ENCODE measurements at regions not wholly inside any gene's neighbourhood (a gene's known extent, or its start where the extent isn't known, plus 50 kb on each side); places are given as distances from the start of the nearest gene placed in this dataset.
"Not testable (repeated sequence)": the region's sequence is repeated elsewhere in the genome, so short reads cannot be mapped to it uniquely, and the experiment has no call there.

DNA sequence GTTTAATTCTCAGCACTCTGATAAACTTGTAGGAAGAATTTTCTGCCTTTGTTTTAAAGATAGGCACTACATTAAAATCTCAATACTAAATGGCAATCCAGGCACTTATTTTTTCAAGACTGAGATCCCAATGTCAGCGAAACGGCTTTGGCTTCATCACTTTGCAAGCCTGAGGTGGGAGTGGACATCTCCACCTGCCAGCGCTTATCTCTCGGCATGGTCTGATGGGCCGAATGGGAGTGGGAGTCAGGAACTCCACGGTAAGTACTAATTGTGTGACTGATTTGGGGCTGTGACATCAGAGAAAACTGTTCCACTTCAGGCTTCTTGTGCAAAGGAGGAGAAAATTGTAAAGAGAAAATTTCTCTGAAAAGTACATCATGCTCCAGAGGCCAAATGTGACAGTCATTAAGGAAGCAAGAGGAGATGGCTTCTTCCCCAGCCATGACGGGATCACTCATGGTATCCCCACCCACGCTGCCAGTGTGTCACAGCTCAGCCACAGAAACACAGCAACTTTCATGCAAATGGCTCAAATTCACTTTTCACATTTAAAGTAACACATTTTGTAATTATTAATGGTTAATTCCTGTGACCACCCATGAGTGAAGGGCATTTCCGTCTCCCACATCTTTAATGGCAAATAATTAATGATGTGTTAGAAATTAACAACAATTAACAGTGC is 385.5 kb upstream of the HNRNPA3 start:
- peak; percentile 20 for DNase-seq

DNA sequence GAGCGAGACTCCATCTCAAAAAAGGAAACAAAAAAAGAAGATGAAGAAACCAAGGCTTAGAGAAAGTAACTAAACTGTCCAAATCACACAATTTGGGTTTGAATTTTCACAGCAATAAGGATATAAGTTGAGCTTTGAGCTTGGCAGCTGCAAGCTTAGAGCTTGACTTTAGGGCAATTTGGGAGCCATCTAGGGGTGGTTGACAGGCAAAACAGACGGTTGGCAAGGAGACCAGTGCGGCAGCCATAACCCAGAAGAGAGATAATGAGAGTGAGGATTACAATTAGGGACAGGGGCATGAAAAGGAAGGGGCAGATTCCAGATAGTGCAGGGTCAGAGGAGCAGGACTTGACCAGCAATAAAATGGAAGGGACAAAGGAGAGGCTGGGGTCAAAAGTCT is 382.2 kb upstream of the HNRNPA3 start:
- DNase-seq: no peak

DNA sequence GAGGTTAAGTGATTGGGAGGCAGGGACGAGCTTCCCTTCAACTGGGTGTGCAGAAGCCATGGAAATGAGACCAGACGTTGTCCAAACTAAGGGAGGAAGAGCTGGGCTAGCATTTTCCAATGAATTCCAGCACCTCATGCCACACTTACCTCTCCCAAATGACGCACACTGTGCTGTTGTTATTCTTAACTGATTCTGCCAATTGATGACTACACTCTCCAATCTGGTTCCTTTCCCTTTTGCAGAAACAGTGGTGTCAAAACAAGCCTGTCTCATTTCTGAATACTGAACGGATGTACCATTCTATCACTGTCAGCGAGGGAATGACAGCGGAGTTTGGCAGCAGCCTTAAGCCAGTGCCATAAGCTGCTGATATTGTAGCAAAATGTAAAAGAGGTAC is 380.5 kb upstream of the HNRNPA3 start:
- no peak for DNase-seq

DNA sequence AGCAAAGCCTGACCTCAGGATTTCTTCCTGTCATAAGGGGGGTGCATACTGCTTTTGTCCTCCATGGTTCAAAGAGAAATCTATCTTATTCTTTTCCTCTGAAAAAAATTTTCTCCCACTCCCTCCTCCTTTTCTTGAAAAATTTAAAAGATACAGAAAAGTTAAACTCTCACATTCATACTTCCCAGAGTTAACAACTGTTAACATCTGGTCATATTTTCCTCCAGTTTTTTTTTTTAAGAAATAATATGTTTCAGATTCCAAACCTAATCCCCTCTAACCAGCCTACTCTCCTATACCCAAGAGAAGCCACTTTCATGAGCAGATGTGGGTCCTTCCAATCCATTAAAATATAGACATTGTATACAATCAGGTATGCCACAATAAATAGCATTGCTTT is 378.9 kb upstream of the HNRNPA3 start:
- DNase-seq: no peak

DNA sequence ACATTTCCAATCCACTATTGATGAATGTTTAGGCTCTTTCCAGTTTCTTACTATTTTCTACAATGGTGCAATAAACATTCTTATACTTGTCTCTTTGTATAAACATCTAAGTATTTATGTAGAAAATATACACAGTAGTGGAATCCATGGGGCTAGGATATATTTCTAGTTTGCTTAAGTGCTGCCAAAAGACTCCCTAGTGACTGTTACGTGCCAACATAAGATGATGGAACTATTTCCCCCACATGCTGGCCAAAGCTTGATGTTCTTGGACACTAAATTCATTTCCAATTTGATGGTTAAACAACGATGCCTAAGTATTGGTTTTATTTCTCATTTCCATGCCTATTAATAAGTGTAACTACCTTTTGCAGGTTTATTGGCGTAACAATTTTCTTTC is 378.4 kb upstream of the HNRNPA3 start:
- no peak for DNase-seq

DNA sequence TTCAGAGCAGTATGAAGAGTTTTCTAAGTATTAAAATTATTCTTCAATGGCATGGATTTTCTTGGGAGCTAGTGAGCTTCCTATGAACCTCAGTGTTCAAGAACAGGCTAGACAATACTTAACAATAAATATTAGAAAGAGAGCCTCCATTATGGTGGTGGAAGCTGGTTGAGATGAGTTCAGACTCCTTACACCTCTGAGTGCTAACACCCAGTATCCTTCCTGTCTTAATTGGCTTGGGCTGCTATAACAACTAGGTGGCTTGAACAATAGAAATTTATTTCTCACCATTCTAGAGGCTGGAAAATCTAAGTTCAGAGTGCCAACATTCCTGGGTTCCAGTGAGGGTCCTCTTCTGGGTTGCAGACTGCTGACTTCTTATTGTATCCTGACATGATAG is 369.4 kb upstream of the HNRNPA3 start:
- DNase-seq: no peak

DNA sequence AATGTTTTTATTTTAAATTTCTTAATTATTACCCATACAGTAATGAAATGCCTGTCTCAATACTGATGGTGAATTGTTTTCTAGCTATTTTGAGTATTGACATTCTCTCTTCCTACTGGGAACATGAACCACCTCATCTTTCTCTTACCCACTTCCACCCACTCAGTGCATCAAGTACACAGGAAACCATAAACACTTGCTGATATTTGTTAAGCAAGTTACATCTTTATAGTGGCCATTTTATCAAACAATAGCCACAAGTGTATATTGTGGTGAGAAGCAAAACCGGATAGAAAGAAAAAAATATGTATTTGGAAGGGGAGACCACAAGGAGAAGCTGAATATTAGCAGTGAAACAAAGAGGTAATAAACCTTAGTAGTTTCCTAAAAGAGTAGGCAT is 368.1 kb upstream of the HNRNPA3 start:
- no peak for DNase-seq

DNA sequence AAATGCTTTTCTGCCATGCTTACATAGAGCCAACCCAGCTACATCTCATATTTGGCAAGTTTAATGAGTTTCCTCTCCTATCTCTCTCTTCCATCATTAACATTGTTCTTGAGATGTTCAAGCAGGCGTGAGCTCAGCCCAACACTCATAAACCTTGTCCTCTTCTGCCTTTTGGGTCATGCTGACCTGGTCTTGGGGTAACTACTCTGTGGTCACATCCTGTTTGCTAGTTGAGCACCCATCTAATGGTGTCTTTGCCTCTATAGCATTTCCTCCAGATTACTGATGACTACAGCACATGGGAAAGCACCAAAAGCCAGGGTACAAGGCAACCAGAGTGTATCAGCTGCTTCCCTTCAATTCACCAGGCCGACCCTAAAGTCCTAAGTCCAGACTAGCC is 366.9 kb upstream of the HNRNPA3 start:
- DNase-seq: no peak

DNA sequence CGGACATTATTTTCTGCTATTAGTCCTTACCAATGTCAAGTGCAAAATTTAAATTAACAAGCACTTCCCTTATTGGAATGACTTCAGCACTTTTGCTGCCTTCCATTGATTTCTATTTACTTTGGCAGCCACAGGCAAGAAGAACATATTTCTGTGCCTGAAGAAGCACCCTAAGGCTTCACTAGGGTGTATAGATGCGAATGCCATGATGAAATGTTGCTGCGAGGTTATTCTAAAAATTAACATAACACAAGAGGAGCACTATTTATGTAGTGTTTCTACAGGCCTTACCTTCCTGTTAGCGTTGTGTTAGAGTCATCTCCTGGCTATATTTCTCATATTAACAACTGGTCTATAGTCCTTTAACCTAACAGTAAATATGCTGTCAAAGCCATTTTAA is 365.0 kb upstream of the HNRNPA3 start:
- DNase-seq: no peak

DNA sequence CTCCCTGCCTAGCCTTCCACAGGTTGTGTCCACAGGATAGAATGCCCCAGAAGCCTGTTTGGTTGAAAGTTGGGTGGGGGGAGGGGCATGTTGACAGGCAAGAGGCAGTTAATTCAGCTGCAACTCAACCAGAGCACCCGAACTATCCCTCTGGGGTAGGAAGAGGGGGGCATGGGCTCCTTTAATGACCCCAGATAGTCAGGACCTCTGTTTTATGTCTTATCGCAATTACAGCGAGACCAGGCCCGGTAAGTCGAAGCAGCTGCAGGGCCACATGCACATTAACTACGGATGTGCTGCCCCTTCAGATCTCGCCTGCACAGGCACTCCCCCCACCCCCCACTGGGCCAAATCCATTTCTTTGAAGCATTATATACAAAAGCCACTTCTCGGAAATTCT is 363.8 kb upstream of the HNRNPA3 start:
- no peak for DNase-seq

DNA sequence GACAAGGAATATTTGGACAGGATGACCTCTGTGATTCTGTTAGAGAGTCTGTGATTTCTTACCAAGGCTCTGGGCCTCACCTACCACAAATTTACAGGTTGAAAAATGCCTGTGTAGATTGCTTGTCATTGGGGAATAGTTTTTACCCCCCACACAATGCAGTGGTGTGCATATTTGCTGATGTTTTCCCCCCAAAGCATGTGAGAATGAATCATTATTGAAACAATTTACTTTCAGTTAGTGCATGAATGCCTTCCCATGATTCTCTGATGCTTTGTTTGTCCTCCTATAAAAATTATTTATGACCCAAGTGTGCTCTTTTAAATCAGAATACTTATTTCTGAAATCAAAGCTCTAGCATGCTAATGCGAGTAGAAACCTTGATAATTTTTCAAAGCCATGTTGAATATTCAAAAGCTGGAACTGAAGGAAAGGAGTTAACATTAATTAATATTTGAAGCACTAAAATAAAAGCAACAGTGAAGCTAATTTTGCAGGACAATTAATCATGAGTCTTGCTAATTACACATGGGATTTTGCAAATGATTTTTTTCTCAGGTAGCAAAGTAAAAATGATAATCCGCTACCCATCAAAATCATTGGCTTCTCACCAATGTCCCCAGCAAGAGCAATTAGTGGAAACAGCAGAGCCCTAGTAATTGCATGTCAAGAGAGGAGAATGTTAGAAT is 361.2 kb upstream of the HNRNPA3 start:
- no peak for DNase-seq

DNA sequence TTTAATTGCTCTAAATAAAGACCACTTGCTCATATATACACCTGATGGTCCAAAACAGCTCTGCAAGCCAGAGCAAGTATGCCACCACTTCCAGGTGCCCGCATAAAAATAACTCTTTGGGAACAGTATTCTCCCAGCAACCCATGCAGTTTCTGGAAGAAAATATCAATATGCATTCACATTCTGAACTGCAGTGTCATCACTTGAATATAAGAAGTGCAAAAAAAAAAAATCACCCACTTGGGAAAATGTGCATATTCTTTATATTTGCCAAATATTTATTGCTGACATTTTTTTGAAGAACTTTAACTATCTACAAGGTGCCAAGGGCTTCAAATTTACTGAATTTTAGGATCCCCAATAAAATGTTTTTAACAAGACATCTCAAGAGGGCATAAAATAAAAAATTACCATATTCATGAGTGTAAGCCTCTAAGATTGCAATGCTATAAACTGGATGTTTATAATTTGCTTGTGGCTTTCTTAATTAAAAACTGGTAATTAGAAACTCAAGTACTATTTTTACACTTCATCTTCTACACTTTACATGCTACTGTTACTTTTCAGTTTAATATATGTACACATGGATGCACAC is 360.6 kb upstream of the HNRNPA3 start:
- DNase-seq: no peak

DNA sequence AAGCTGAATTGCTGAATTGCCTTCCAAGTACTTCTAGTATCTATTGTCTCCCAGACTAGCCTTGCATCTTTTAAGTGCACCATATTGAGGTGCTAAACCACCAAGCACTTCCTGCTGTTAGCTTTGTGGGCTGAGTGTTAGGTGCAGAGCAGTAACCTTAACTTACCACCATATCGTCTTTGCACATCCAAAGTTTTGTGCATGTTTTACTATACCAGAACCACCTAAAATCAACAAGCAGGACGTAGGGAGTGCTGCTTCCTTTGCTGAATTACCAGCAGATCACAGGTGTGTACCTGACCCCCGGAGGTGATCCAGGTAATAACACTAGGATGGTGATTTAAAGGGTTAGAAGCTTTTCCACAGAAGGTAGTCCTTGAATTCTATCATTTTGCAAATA is 359.9 kb upstream of the HNRNPA3 start:
- no peak for DNase-seq

DNA sequence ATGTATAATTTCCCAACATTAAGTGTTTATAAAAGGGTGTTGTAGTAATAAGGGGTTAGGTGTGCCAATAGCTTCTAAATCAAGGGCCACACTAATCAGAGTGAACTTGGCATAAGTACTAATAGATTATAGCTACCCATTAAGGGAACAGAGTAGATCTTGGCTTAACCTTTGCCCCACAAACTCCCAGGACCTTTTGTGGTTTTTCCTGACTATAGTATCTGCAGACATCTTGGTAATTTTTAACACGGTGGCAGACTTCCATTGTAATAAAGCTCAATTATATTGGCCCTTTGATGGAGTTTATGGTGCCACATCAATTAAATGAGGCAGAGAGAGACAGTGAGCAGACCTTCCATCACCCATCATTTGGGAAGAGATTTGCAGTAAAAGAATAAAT is 358.5 kb upstream of the HNRNPA3 start:
- DNase-seq: no peak

DNA sequence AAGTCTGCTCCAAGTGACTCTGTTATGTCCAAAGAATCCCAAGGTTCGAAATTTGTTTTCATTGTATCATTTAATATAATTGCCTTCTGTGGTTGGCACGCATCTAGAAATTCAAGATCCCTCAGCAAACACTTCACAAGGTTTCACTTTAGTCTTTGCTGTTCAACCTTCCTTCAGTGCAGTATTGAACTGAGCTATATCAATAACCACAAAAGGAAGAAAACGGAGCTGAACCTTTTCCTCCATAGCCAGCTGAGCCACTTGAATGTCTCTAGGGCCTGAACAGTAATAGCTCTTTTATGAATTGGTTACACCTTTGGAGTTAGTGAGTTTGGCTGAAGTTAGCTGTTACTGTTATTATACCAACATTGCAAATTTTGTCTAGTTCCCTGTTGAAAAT is 357.7 kb upstream of the HNRNPA3 start:
- DNase-seq: no peak

DNA sequence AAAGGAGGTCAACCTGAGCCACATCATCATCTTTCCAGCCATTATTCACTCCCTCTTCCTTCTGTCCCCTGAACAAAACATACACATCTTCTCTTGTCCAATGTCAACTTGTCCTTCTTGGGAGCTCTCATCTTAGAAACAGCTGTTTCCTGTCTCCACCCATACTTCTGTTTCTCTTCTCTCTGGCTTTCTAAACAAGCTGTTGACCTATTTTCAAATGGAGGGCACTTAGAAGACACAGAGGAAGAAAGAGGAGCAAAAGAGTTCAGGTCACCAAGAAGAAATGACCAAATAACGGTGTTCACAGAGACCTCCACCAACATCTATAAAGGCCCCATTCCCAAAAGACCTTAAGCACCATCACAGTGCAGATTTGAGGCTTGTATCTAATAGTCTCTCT is 355.9 kb upstream of the HNRNPA3 start:
- DNase-seq: no peak

DNA sequence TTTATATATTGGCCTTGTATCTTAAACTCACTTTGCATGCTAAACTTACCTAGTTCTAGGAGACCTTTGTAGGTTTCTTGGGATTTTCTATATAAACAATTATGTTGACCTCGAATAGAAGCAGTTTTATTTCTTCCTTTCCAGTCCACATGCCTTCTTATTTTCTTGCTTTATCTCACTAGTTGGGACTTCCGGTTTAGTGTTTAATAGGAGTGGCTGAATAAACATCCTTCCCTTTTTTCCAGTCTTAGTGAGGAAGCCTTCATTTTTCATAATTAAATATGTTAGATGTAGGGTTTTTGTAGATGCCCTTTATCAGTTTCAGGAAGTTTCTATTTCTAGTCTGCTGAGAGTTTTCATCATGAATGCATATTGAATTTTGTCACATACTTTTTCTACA is 347.3 kb upstream of the HNRNPA3 start:
- no peak for DNase-seq

DNA sequence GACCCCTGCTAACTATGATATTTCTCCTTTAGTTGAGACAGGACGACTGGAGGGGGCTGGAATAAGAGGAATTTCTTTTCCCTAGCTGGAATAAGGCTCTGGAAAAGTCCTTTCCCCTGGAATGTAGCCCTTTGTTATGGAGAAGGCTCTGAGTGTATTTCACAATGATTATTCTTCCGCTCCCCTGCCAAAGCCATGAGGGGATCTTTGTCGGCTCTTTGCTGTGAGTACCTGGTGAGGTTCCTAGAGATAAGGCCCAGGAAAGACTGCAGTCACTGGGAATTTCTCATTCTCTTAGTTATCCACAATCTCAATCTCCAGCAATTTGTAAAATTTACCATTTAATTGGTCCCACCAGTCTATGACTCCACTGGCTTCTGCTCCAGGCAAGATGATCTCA is 340.2 kb upstream of the HNRNPA3 start:
- no peak for DNase-seq

DNA sequence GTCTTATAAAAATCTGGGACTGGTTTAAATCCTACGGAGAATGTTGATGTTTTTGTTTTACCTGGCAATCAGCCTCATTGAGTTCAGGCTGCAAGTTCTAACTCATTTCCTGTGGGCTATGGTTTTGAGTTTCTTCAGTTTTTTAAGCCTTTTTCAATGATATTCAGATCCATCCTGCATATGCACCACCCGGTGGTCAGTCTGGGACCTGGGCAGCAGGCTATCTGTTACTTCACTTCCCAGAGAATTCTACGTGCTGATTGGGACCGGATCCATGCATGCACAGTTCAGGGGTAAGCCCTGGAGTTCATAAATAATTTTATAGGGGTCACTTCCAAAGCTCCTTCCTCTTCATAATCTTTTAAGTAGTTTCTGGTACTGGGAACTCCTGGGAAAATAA is 339.2 kb upstream of the HNRNPA3 start:
- DNase-seq: no peak

DNA sequence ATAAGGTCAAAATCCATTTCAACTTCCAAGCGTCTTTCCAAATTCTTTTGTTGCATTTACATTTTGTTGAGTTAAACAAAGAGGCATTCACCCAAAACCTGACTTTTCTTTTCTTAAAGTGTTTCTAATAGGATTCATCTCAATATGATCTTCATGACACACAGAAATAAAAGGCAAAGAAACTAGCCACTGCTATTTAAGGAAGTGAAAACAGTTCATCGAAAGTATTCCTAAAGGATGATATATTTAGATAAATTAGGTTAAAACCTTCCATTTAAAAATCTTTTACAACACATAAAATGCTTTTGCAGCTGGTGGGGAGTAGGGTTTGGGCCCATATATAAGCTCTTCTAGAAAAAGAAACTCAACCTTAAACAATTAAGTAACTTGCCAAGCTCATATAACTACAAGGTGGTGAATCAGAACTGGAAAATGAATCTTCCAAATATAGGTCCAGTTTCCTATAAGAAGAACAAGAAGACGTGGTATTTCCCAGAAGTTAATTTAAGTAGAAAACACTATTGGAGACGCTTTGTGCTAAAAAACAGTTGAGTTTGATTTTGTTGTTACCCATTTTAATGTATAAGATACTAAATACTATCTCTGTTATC is 336.0 kb upstream of the HNRNPA3 start:
- no peak for DNase-seq

DNA sequence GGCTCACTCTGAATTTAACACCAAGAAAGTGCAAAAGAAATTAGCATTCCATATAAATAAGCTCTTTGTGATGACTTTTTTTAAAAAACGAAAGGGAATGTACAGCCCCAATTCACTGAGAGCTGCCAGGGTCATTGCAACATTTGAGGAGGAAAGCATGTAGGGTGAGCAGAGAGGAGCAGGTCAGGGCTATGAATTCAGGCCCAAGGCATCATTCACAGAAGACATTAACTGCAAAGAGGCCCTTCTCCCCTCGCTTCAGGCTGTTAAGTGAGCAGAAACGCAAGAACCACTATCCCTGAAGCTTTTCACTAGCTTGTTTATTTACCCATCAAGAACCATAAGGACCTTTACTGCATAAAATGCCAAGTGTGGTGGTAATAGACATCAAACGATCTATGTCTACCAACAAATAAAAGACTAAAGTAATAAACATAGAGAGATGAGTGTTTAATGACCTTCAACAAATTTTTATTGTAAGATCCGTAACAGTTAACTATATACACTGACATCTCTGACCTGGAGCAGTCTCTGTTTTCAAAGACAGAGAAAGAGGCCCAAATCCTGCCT is 333.1 kb upstream of the HNRNPA3 start:
- DNase-seq: no peak

DNA sequence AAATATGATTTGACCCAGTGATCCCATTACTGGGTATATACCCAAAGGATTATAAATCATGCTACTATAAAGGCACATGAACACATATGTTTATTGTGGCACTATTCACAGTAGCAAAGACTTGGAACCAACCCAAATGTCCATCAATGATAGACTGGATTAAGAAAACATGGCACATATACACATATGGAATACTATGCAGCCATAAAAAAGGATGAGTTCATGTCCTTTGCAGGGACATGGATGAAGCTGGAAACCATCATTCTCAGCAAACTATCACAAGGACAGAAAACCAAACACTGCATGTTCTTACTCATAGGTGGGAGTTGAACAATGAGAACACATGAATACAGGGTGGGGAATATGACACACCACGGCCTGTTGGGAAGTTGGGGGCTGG is 330.5 kb upstream of the HNRNPA3 start:
- not testable (repeated sequence) for DNase-seq

DNA sequence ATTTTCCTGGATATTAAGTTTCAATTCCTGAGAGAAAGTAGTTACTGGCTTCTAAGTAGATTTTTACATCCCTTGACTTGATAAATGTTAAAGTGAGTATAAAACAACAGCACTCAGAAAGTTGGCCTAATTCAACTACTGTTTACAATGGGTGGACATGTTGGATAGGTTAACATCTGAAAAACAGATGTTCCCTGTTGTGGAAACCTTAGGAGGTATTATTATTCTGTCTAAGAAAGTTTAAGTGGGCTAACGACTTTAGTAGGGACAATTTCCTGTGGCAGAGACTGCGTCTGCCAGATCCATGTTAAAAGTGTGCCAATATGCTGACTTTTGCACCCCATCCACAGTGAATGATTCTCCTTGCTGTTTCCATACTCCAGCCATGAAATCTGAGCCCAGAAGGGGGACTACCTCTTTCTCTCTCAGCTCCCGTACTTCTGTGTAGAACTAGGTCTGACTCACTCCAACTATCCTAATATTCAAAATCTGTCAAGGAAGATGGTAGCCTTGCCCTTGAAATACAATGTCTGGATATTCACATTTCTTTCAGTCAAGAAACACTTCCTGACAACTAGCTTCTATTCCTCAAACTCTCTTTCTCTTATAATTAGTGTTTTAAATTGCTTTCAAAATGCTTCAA is 327.5 kb upstream of the HNRNPA3 start:
- no peak for DNase-seq
